ENCODE measurements at regions not wholly inside any gene's neighbourhood (a gene's known extent, or its start where the extent isn't known, plus 50 kb on each side); places are given as distances from the start of the nearest gene placed in this dataset.

DNA sequence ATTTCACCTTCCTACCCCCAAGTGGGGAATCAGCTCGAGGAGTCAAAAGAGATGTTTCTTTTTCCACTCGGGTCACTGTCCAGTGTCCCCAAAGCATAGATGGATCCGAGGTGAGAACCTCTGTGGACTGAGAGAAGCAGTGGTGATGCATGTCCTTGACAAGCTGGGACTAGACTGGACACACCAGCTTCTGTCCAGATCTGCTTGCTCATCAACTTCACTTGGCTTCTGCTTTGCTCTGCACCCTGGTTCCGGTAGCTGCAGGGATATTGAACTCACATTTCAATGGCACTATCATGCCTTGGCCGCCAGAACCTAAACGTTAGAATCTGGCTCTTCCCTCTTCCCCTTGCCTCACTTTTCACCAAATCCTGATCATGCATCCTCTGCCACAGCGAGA lies 50.3 kb upstream of the CXCL12 start:
- DNase-seq = no peak

GRCh38 chr10:44436240-44436639 lies 51.3 kb upstream of the CXCL12 start:
- no peak for DNase-seq

DNA sequence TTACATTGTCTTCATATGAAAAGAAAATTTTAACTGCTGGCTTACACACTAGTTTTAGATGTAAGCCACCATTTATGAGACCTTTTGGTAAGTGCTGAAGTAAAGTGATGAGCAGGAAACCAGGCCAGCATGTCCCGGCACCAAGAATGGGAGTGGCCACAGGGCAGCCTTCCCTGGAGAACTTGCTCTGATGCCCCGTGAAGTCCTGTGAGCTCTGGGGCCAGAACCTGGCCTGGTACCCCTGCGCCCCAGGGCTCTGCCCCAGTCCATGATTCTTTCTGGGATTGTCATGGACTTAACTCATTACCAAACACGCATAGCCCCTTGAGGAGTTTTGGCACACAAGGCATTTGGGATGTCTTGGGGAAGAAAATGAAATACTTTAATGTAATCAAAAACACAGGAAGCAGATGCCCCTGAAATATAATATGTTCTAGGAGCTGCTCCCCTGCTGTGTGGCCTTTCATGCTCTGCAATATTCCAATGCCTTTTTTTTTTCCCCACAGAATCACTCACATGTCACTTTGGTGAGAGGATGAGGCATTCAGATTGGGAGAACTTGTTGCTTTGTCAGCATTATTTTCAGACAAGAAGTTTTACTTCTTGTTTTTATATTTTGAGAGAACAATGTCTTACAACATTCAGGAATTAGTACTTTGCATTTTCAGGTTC lies 53.1 kb upstream of the CXCL12 start:
- DNase-seq = no peak

DNA sequence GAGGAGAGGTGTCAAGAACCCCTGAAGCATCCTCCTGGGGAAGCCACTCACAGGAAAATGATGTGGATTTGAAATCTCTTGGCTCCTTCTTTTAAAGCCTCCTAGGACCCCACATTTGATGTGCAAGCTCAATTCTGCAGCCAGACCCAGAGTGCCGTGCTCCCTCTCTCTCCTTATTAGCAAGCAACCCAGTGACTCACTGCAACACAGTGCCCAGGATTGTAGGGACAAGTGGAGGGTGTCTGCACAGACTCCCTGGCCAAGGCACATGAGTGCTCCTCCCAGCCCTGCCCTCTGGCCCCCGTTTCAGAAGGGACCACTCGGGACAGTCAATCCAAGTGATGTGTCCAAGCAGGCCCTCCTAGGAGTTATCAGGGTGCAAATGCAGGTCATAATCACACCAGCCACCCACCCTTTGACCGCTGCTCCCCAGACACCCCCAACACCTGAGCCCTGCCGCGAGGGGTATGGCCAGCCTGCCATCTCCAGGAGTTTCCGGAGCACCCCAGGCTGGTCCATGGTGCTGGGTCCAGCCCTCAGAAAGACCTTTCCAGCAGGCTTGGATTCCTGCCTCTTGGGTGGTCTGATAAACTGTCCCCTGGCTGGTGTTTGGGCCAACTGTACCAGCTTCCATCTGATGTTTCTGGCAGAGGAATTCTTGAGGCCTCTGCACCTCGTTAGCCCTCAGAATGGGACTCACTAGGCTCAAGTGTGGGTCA lies 54.5 kb upstream of the CXCL12 start:
- no peak for DNase-seq

DNA sequence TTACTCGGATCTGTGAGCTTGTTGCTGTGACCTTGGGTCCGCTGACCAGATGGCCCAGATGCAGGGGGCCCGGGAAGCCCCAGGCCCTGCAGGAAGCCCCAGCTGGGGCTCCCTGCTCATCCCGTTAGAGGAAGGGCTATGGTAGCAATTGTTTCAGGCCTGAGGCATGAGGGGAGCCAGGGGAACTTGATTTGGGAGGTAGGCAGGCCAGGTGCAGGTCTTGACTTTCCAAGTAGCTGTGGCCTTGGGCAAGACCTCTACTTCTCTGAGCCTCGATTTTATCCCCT lies 55.0 kb upstream of the CXCL12 start:
- no peak for DNase-seq

DNA sequence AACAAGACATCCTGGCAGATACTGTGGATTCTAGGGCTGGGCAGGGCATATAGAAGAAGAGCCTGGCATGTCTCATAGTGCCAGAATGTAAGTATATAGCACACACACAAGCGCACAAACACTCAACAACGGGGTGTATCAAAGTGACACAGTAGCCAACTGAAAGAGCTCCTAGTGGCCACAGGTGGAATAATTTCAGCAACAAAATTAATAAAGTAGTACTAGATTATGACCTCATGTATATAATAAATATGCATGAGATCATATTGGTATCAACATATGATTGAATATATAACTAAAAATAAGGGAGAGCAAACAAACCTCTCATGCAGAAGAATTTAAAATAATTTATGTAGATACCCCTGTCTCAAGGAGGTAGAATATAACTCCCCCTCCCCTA lies 72.4 kb upstream of the CXCL12 start:
- no peak for DNase-seq

DNA sequence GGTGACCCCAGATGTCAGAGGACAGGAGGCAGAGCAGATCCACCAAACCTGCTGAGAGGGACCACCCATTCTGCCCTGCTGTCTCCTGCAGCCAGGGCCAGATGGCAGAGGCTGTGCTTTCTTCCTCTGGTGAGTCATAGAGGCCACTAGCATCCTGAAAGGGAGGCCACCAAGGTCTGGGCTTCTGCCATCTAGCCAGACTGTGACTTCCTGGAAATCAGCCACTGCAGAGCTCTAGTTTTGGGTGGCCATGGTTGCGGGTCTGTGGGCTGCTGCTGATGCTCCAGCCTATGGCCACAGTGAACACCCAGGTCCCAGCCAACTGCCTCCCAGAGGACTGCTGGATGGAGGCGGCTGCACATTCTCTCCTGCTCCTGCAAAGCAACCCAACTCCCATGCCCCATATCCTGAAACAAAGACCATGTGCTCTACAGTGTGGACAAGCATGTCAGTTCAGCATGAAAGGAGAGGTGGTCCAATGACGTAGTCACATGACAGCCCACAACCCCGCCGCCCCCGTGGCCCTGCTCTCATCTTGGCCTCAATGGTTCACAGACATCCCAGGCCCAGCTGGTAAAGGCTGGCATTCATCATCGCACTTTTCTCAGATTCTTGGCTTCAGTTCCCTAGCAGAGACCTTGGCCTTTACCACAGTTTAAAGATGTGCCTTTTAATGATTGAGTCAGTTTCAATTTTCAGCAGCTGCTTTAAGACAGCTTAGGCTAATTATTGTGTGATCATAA lies 73.9 kb upstream of the CXCL12 start:
- DNase-seq = no peak

GRCh38 chr10:44459671-44460070 lies 74.8 kb upstream of the CXCL12 start:
- DNase-seq = no peak

DNA sequence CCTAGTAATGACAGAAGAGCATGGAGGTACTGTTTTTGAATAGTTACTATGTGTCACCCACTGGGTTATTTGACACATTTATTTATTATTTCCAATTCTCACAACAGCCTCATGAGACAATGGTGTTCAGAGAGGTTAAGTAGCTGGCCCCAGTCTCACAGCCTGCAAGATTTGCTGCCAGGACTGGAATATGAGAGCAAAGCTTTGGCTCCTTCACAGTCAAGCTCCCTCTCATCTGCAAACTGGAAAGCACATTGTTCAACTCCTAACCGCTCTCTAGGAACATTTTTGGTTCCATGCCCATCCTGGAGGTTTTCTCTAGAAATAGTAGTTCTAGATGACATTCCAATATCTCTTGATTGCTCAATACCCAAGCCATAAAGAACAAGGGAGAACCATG lies 75.5 kb upstream of the CXCL12 start:
- no peak for DNase-seq

DNA sequence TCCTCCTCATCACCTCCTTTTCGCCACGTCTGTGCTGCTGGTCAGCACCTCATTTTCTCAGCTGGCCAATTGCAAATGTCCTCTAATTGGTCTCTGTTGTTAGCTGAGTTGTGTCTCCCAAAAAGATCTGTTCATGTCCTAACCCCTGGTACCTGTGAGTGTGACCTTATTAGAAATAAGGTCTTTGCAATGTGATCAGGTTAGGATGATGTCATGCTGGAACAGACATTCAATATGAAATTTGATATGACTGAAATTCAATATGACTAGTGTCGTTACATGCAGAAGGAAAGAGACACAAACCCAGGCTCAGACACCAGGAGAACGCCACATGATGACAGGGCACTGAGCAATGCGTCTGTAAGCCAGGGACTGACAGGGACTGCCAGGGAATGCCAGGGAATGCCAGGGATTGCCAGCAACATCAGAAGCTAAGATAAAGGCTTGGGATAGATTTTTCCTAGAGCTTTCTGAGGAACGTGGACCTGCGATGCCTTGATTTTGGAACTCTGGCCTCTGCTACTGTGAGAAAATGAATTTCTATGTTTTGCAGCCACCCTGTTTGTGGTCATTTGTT lies 77.5 kb upstream of the CXCL12 start:
- no peak for DNase-seq

GRCh38 chr10:44463511-44464121 lies 78.7 kb upstream of the CXCL12 start:
- DNase-seq = no peak

DNA sequence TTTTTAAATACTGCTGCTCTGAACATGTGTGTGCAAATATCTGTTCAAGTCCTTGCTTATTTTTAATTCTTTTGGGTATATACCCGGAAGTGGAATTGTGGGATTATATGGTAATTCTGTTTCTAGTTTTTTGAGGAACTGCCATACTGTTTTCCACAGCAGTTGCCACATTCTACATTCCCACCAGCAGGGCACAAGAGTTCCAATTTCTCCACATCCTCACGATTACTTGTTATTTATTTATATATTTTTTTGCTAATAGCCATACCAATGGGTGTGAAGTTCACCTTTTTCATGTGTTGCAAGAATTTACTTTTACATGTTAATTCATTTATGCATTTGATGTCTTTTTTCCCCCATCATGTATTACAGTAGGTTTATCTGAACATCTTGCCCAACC lies 79.6 kb upstream of the CXCL12 start:
- DNase-seq = no peak

DNA sequence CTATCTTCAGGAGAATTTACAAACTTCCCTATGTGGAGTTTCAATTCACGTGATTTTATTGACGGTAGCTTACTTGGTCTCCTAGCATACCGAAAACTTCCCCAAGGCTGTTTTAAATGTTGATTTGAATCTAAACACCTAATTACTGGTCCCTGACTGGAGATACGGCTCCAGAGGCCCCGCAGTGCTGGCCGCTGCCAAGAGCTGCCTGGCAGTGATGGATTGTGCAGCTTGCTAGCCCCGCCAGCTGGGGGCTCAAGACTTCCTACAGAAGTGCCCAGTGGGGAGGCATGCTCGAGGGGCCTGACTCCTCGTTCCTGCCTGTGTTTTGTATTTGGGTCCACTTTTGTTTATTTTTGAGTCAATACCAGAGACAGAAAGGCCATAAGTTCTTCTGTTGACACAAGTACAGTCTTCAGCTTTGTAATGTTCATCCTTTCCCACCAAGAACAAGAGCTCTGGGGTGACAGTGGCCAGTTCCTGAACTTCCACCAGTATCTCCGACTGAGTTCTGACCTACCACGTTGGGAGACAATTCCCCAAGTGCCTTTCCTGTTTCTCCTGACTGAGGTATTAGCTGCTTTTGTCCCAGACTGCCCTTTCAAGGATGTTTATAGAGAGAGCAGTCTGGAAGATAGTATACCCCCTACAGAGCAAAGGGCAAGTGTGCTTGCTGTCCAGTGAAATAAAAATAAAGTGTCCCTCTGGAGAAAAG lies 80.7 kb upstream of the CXCL12 start:
- no peak for DNase-seq

DNA sequence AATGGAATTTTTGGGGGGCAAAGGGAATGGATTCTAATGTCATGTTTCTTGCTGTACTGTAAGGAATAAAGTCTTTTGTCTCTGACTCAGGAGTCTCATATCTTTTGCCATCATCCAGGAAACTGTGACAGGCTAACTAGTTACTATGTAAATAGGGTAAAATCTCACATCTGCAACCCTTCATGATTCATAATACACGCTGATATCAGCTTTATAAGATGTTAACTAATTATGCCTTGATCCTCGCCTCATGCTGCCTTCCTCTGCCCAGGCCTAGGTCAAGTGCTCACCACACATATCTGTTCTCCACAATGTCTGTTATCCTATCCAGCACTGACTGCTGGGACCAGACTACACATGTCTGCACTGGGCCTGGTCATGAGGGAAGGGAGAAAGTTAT lies 81.3 kb upstream of the CXCL12 start:
- DNase-seq = no peak

DNA sequence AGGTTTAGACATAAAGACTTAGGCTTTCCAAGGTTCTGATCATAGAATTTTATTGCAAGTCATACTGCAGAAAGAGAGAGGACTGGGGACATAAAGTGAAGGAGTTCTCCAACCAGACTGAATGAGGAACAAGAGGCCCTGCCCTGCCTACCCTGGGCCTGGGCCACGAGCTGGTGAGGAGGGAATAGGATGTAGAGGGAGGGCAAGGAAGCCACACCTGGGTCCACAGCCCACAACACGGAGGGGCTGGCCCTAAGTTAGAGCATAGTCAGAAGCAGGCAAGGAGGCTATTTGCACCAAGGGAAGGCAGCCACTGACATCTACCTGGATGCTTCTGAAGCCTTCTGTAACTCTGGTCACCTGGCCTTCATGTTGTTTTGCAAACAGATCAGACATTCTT lies 82.2 kb upstream of the CXCL12 start:
- DNase-seq = no peak

DNA sequence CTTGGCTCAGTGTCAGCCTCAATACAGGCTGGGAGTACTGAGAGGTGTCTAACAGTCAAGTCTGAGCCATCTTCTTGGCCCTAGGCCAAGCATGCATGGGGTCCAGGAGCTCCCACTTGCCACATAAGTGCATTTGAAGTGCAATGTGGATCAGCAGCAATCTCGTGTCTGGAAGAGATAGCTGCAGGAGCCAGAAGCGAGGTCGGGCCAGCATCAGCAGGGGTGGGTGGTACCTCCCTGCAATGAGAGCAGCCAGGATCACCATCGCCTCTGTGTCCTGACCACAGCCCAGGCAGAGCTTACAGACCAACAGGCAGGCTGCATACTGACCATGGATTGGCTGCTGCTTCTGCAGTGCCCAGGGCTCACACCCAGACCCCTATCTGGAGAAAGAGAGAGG lies 83.0 kb upstream of the CXCL12 start:
- DNase-seq = no peak

DNA sequence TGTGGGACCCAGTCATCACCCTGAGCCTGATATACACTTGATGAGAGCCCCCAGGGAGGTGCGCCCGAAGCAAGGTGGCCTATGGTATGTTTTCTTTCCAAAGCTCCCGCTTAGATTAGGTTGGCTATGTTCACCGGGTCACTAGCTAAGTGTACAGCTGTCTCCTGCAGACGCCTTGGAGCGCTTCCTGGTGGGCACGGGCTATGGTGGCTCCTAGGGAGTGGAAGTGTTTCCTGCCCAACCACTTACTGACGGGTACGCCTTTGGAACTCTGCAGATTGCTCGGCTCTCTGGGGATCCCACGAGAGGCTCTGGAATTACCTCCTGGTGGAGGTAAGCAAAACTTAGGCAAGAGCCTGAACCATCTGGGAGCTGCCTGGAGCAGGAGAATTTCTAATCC lies 83.6 kb upstream of the CXCL12 start:
- no peak for DNase-seq

- DNase-seq = no peak
Measured at GRCh38 chr10:44468965-44469364, 84.1 kb upstream of the CXCL12 start.

- DNase-seq = no peak
Measured at GRCh38 chr10:44470784-44471183, 85.9 kb upstream of the CXCL12 start.

DNA sequence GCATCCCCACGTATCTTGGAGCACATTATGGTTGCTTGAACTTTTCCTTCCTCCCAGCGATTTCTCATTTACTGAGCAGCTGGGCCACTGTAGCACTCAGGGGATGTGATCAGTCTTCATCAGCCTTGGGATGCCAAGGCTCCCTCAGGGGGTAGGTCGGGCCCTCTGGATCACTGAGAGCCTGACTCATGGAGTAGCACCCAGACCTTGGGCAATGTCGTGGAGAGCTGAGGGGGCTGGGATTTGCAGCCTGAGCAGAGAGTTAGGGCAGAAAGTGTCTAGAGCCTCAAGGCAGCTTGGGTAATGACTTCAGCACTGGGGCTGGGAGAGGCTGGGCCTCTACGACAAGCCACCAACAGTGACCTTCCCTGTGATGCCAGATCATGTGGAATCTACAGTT lies 86.5 kb upstream of the CXCL12 start:
- DNase-seq = no peak

- no peak for DNase-seq
Measured at GRCh38 chr10:44473146-44473545, 88.2 kb upstream of the CXCL12 start.

DNA sequence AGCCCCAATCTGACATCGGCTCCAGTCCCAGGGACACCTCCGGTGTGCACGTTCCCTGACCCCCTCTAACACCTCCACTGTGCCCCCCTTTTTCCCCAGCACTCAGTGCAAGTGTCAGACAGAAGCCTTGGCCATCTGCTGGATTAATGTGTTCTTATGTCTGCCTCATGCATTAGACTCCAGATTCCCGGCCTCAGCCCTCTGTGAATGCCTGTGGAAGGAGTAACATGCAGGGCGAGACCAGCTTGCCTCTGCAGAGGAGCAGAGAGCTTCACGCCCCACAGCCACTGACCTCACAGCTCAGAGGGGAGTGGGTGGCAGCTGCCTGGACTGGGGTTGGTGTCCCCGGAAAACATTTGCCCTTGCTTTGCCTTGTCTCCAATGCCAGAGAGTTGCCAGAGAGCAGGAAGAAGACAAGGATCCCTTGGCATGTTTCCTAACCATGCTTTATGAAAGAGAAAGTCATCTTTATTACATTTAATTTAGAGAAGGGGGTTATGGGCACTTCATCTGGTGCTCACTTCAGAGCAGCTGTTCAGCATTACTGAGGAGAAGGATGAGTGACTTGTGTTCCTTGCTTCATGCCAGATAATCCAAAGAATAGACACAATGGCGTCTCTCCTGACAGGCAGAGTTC lies 91.6 kb upstream of the CXCL12 start:
- DNase-seq = no peak

DNA sequence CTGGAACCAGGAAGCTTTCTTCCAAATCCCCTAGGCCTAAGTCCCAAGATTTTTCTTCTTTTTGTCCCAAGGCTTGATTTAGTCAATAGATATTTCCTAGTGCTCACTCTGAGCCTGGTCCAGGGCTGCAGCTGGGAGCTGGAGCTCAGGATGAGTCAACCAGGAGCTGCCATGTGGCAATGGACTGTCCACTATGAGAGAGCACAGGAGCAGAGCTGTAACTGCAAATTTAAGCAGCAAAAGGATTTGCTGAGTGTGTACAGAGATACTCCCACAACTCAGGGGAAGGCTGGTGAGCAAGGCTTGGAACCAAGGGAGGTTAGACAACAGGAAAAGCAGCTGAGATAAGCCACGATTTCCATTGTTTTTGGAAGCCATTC lies 92.1 kb upstream of the CXCL12 start:
- no peak for DNase-seq
